HEK293 (cell line): ENCODE measurements at regions not wholly inside any gene's neighbourhood (a gene's known extent, or its start where the extent isn't known, plus 50 kb on each side); places are given as distances from the start of the nearest gene placed in this dataset.

Source experiments
- CTCF ChIA-PET: fragments of 350-600 bp; formaldehyde crosslinking; extraction: SDS; loops from one replicate; lab custom pipeline; 2021; ENCODE audit warnings: antibody characterized with exemption; lab: Yijun Ruan, JAX
- POLR2A ChIA-PET: fragments of 300-600 bp; formaldehyde crosslinking; extraction: SDS; loops from one replicate; lab custom pipeline; 2020; ENCODE audit warnings: antibody characterized with exemption, inconsistent platforms; lab: Yijun Ruan, JAX
- H3K27ac ChIP-seq: fragments of 200-500 bp; sonication (Bioruptor generic); 2 replicates; pipeline ENCODE4 v1.5.1; 2014; ENCODE audit warnings: low read depth, low read length, control low read depth, inconsistent platforms; ENCODE audit errors: extremely low read depth
- H3K36me3 ChIP-seq, 2 experiments: fragments of 200-500 bp in 1 of 2; sonication (Bioruptor generic) in 1 of 2; 1 replicate in 1 of 2; 2 replicates in 1 of 2; pipeline ENCODE4 v1.5.1; 2014 to 2017; ENCODE audit warnings: inconsistent platforms in 2 of 2, low read length in 2 of 2; ENCODE audit not compliant: control insufficient read depth in 2 of 2, insufficient read depth in 1 of 2
- H3K4me1 ChIP-seq: fragments of 200-500 bp; sonication (Bioruptor generic); 2 replicates; pipeline ENCODE4 v1.5.1; 2014; ENCODE audit warnings: mild to moderate bottlenecking, low read length, inconsistent platforms; ENCODE audit not compliant: control insufficient read depth, insufficient read depth
- H3K4me3 ChIP-seq: 2 replicates; pipeline ENCODE4 v1.5.1; 2011; ENCODE audit warnings: low read depth, mild to moderate bottlenecking, control low read depth, low read length, moderate library complexity
- H3K9me3 ChIP-seq: fragments of 200-500 bp; sonication (Bioruptor generic); 2 replicates; pipeline ENCODE4 v1.5.1; 2014; ENCODE audit warnings: low read depth, low read length, inconsistent platforms; ENCODE audit not compliant: control insufficient read depth, insufficient read depth
- HIC1 ChIP-seq: fragments of 450-650 bp; formaldehyde crosslinking; IDR thresholded peaks from 2 replicates; pipeline ENCODE4 v1.5.1; 2016; ENCODE audit warnings: missing biosample characterization, missing genetic modification characterization
- KLF9 ChIP-seq: fragments of 450-650 bp; formaldehyde crosslinking; IDR thresholded peaks from 2 replicates; pipeline ENCODE4 v1.5.1; 2016; ENCODE audit warnings: missing biosample characterization, missing genetic modification characterization, low read depth
- REST ChIP-seq: fragments of 450-650 bp; formaldehyde crosslinking; IDR thresholded peaks from 2 replicates; pipeline ENCODE4 v1.5.1; 2016; ENCODE audit warnings: missing biosample characterization, missing genetic modification characterization
- ZBTB21 ChIP-seq: fragments of 450-650 bp; formaldehyde crosslinking; IDR thresholded peaks from 2 replicates; pipeline ENCODE4 v1.5.1; 2017; ENCODE audit warnings: missing biosample characterization, missing genetic modification characterization
- ZBTB44 ChIP-seq: fragments of 450-650 bp; IDR thresholded peaks from 2 replicates; pipeline ENCODE4 v1.5.1; 2018; ENCODE audit warnings: missing biosample characterization, mild to moderate bottlenecking, missing genetic modification characterization
- ZNF121 ChIP-seq: fragments of 450-650 bp; formaldehyde crosslinking; IDR thresholded peaks from 2 replicates; pipeline ENCODE4 v1.5.1; 2016; ENCODE audit warnings: missing biosample characterization, missing genetic modification characterization
- ZNF133 ChIP-seq: fragments of 450-650 bp; formaldehyde crosslinking; IDR thresholded peaks from 2 replicates; pipeline ENCODE4 v1.5.1; 2016; ENCODE audit warnings: missing biosample characterization, missing genetic modification characterization
- ZNF16 ChIP-seq: fragments of 450-650 bp; formaldehyde crosslinking; IDR thresholded peaks from 2 replicates; pipeline ENCODE4 v1.5.1; 2016; ENCODE audit warnings: low read depth, missing biosample characterization, missing genetic modification characterization
- ZNF239 ChIP-seq: fragments of 450-650 bp; formaldehyde crosslinking; IDR thresholded peaks from 2 replicates; pipeline ENCODE4 v1.5.1; 2016; ENCODE audit warnings: missing biosample characterization, missing genetic modification characterization
- ZNF629 ChIP-seq: fragments of 450-650 bp; formaldehyde crosslinking; IDR thresholded peaks from 2 replicates; pipeline ENCODE4 v1.5.1; 2017; ENCODE audit warnings: missing biosample characterization, missing genetic modification characterization
- ZNF639 ChIP-seq: fragments of 450-650 bp; formaldehyde crosslinking; IDR thresholded peaks from 2 replicates; pipeline ENCODE4 v1.5.1; 2016; ENCODE audit warnings: missing biosample characterization, missing genetic modification characterization
- ZNF701 ChIP-seq: fragments of 450-650 bp; formaldehyde crosslinking; IDR thresholded peaks from 2 replicates; pipeline ENCODE4 v1.5.1; 2016; ENCODE audit warnings: missing biosample characterization, missing genetic modification characterization
- ZNF768 ChIP-seq: fragments of 450-650 bp; formaldehyde crosslinking; IDR thresholded peaks from 2 replicates; pipeline ENCODE4 v1.5.1; 2018; ENCODE audit warnings: missing biosample characterization, mild to moderate bottlenecking, missing genetic modification characterization
- ZSCAN23 ChIP-seq: fragments of 450-650 bp; formaldehyde crosslinking; IDR thresholded peaks from 2 replicates; pipeline ENCODE4 v1.5.1; 2016; ENCODE audit warnings: missing biosample characterization, missing genetic modification characterization
- ZXDB ChIP-seq: fragments of 450-650 bp; formaldehyde crosslinking; IDR thresholded peaks from 2 replicates; pipeline ENCODE4 v1.5.1; 2016; ENCODE audit warnings: missing biosample characterization, missing genetic modification characterization

GRCh38 chr4:111775556-111776297, 369.5 kb upstream of the FAM241A start:
- peak; percentile 29; the same call in 1 of the 2 replicates for TF ChIP-seq ZBTB21 (tag by site-specific recombination)
- TF ChIP-seq ZBTB44 (tag by site-specific recombination): no peak
- no peak for TF ChIP-seq ZNF768 (tag by site-specific recombination)
- TF ChIP-seq ZNF629 (tag by site-specific recombination): peak; percentile 45; the same call in 1 of the 2 replicates
- TF ChIP-seq, all 188 proteins: peak for 2
- H3K36me3 ChIP-seq: no peaks in the 10 kb centered on the region
- no peaks in the 10 kb centered on the region for H3K9me3 ChIP-seq
- peaks cover 7% of the 10 kb centered on the region; the same call in 1 of the 2 replicates for H3K4me1 ChIP-seq
- ChIA-PET POLR2A (no interaction called here), CTCF (interaction anchor here (0.6 kb wide), 1 partner anchor 123 kb away, joined by 3 read pairs; no protein-coding TSS in a partner anchor)
- H3K27ac ChIP-seq: no peak overlapping the region
- H3K4me3 ChIP-seq: no peak overlapping the region

- H3K27ac ChIP-seq: no peak overlapping the region
- ChIA-PET CTCF (interaction anchor here (0.7 kb wide), 1 partner anchor 23 kb away, joined by 3 read pairs; no protein-coding TSS in a partner anchor), POLR2A (no interaction called here)
- H3K4me3 ChIP-seq: no peak overlapping the region
- H3K4me1 ChIP-seq: peaks cover 7% of the 10 kb centered on the region; the same call in 1 of the 2 replicates
- H3K36me3 ChIP-seq: no peaks in the 10 kb centered on the region
- TF ChIP-seq ZNF768 (tag by site-specific recombination) (no peak), KLF9 (tag by site-specific recombination) (no peak), ZXDB (tag by site-specific recombination) (no peak), ZNF639 (no peak), HIC1 (tag by site-specific recombination) (no peak), ZNF121 (tag by site-specific recombination) (no peak), ZNF239 (no peak), ZSCAN23 (no peak), ZNF133 (tag by site-specific recombination) (no peak), REST (tag by site-specific recombination) (no peak), ZNF701 (tag by site-specific recombination) (no peak), ZNF16 (tag by site-specific recombination) (no peak)
- H3K9me3 ChIP-seq: no peaks in the 10 kb centered on the region
Observed at GRCh38 chr4:111776561-111776960, 368.7 kb upstream of the FAM241A start.
